IMR-90 (cell line): ENCODE measurements at regions not wholly inside any gene's neighbourhood (a gene's known extent, or its start where the extent isn't known, plus 50 kb on each side); places are given as distances from the start of the nearest gene placed in this dataset.

Source experiments
- ATAC-seq: fragments of 200-7000 bp; cut with Tn5 transposase; 2 replicates; pipeline ENCODE4 v1.9.1; 2020; ENCODE audit warnings: low read depth, mild to moderate bottlenecking, moderate library complexity
- BruUV-seq: library from RNA; stranded (reverse); fragments of 400-500 nt; replicated peaks from 2 replicates; lab custom pipeline; 2021; lab: Mats Ljungman, UMichigan
- CTCF ChIA-PET: fragments of 300-600 bp; formaldehyde crosslinking; extraction: SDS; loops from one replicate; lab custom pipeline; 2021; ENCODE audit warnings: antibody characterized with exemption; lab: Yijun Ruan, JAX
- POLR2A ChIA-PET: fragments of 300-600 bp; sonication (Branson Sonifier 250); formaldehyde crosslinking; loops from one replicate; lab custom pipeline; 2022; ENCODE audit warnings: antibody characterized with exemption; ENCODE audit not compliant: unreplicated experiment; lab: Charles Lee
- DNase-seq: peaks from one replicate; pipeline ENCODE4 v3.0.0; 2013
- H2AFZ ChIP-seq: replicated peaks from 2 replicates; pipeline ENCODE3; 2013; ENCODE audit warnings: low read length, mild to moderate bottlenecking; ENCODE audit not compliant: poor library complexity
- H2AK5ac ChIP-seq: 2 replicates; pipeline ENCODE4 v1.6.1; 2013; ENCODE audit warnings: low read depth, low read length, inconsistent platforms
- H2AK9ac ChIP-seq: replicated peaks from 2 replicates; pipeline ENCODE3; 2013; ENCODE audit warnings: mild to moderate bottlenecking, low read depth, low read length, moderate library complexity; ENCODE audit not compliant: poor library complexity
- H2BK120ac ChIP-seq: 2 replicates; pipeline ENCODE4 v1.6.1; 2013; ENCODE audit warnings: low read depth, low read length, inconsistent platforms
- H2BK15ac ChIP-seq: 3 replicates; pipeline ENCODE4 v1.6.1; 2013; ENCODE audit warnings: low read depth, low read length, inconsistent platforms
- H2BK20ac ChIP-seq: 2 replicates; pipeline ENCODE4 v1.6.1; 2013; ENCODE audit warnings: low read depth, mild to moderate bottlenecking, inconsistent platforms, low read length, moderate library complexity
- H2BK5ac ChIP-seq: 2 replicates; pipeline ENCODE4 v1.6.1; 2013; ENCODE audit warnings: mild to moderate bottlenecking, low read depth, low read length, inconsistent platforms; ENCODE audit not compliant: poor library complexity, severe bottlenecking
- H3K14ac ChIP-seq: replicated peaks from 2 replicates; pipeline ENCODE4 v1.6.1; 2013; ENCODE audit warnings: low read depth, low read length, inconsistent platforms
- H3K18ac ChIP-seq: 2 replicates; pipeline ENCODE4 v1.6.1; 2013; ENCODE audit warnings: low read depth, low read length, control low read depth
- H3K23ac ChIP-seq: 2 replicates; pipeline ENCODE4 v1.6.1; 2013; ENCODE audit warnings: low read depth, low read length, inconsistent platforms
- H3K27ac ChIP-seq: 2 replicates; pipeline ENCODE4 v1.5.1; 2013; ENCODE audit warnings: mild to moderate bottlenecking, control low read depth, low read length; ENCODE audit not compliant: insufficient read depth
- H3K27me3 ChIP-seq: 2 replicates; pipeline ENCODE4 v1.6.1; 2013; ENCODE audit warnings: low read length; ENCODE audit not compliant: control insufficient read depth, insufficient read depth
- H3K36me3 ChIP-seq: 2 replicates; pipeline ENCODE4 v1.6.1; 2013; ENCODE audit warnings: low read length, mixed read lengths; ENCODE audit not compliant: control insufficient read depth, insufficient read depth
- H3K4ac ChIP-seq: 2 replicates; pipeline ENCODE4 v1.6.1; 2013; ENCODE audit warnings: low read depth, low read length, inconsistent platforms
- H3K4me1 ChIP-seq: 2 replicates; pipeline ENCODE4 v1.6.1; 2013; ENCODE audit warnings: low read length, mixed read lengths; ENCODE audit not compliant: control insufficient read depth, insufficient read depth
- H3K4me2 ChIP-seq: 2 replicates; pipeline ENCODE4 v1.6.1; 2013; ENCODE audit warnings: low read depth, mild to moderate bottlenecking, control low read depth, low read length, moderate library complexity
- H3K4me3 ChIP-seq: 2 replicates; pipeline ENCODE4 v1.5.1; 2013; ENCODE audit warnings: low read depth, mild to moderate bottlenecking, control low read depth, low read length, moderate library complexity; ENCODE audit not compliant: insufficient read depth
- H3K56ac ChIP-seq: 2 replicates; pipeline ENCODE4 v1.6.1; 2013; ENCODE audit warnings: low read length, inconsistent platforms; ENCODE audit not compliant: insufficient read depth; ENCODE audit errors: extremely low read depth
- H3K79me1 ChIP-seq, 2 experiments: 2 replicates each; pipeline ENCODE4 v1.6.1; 2013; ENCODE audit warnings: low read length in 2 of 2, inconsistent platforms in 1 of 2, low read depth in 1 of 2
- H3K9ac ChIP-seq: 2 replicates; pipeline ENCODE4 v1.6.1; 2013; ENCODE audit warnings: low read depth, low read length, control low read depth
- H3K9me1 ChIP-seq: 2 replicates; pipeline ENCODE4 v1.6.1; 2013; ENCODE audit warnings: low read length, inconsistent platforms; ENCODE audit not compliant: insufficient read depth
- H3K9me3 ChIP-seq: 2 replicates; pipeline ENCODE4 v1.6.1; 2013; ENCODE audit warnings: low read length; ENCODE audit not compliant: control insufficient read depth, insufficient read depth
- H4K20me1 ChIP-seq: 2 replicates; pipeline ENCODE4 v1.6.1; 2013; ENCODE audit warnings: low read length, inconsistent platforms; ENCODE audit not compliant: insufficient read depth
- H4K5ac ChIP-seq: 2 replicates; pipeline ENCODE4 v1.6.1; 2013; ENCODE audit warnings: mild to moderate bottlenecking, low read depth, low read length, control low read depth
- H4K8ac ChIP-seq, 2 experiments: 2 replicates each; pipeline ENCODE4 v1.6.1; 2013; ENCODE audit warnings: low read depth in 2 of 2, low read length in 2 of 2, control low read depth in 1 of 2, inconsistent platforms in 1 of 2
- H4K91ac ChIP-seq: 2 replicates; pipeline ENCODE4 v1.6.1; 2013; ENCODE audit warnings: low read depth, low read length, inconsistent platforms; ENCODE audit not compliant: insufficient read depth
- BHLHE40 ChIP-seq: fragments of 150-350 bp; IDR thresholded peaks from 2 replicates; pipeline ENCODE4 v1.6.1; 2016; ENCODE audit warnings: mild to moderate bottlenecking, low read depth, low read length
- CHD1 ChIP-seq: IDR thresholded peaks from 2 replicates; pipeline ENCODE4 v1.6.1; 2012; ENCODE audit warnings: low read depth, low read length, improper control_type of control experiment
- FOS ChIP-seq: fragments of 150-350 bp; IDR thresholded peaks from 2 replicates; pipeline ENCODE4 v1.6.1; 2016; ENCODE audit warnings: low read depth, low read length
- MAFK ChIP-seq: IDR thresholded peaks from 2 replicates; pipeline ENCODE4 v1.6.1; 2012; ENCODE audit warnings: low read depth, low read length, improper control_type of control experiment
- MAZ ChIP-seq: IDR thresholded peaks from 2 replicates; pipeline ENCODE4 v1.6.1; 2012; ENCODE audit warnings: low read depth, mild to moderate bottlenecking, low read length, improper control_type of control experiment, moderate library complexity, borderline replicate concordance
- MXI1 ChIP-seq: IDR thresholded peaks from 2 replicates; pipeline ENCODE4 v1.6.1; 2012; ENCODE audit warnings: low read depth, mild to moderate bottlenecking, low read length, moderate library complexity, borderline replicate concordance
- NFE2L2 ChIP-seq: fragments of 150-350 bp; IDR thresholded peaks from 2 replicates; pipeline ENCODE4 v1.6.1; 2016; ENCODE audit warnings: low read depth, mild to moderate bottlenecking, low read length
- RCOR1 ChIP-seq: IDR thresholded peaks from 2 replicates; pipeline ENCODE4 v1.6.1; 2012; ENCODE audit warnings: mild to moderate bottlenecking, low read length, improper control_type of control experiment; ENCODE audit not compliant: insufficient replicate concordance
- RFX5 ChIP-seq: IDR thresholded peaks from 2 replicates; pipeline ENCODE4 v1.8.0; 2012; ENCODE audit warnings: low read depth, mild to moderate bottlenecking, low read length, moderate library complexity
- WGBS, 2 experiments: methylation state at CpG; one replicate each; pipeline versions ENCODE4 v1.1.5 to v1.1.7; 2013; ENCODE audit warnings: missing lambda C conversion rate in 2 of 2; ENCODE audit not compliant: insufficient read length in 1 of 2; ENCODE audit errors: extremely low coverage in 2 of 2; 5-methylcytosine and 5-hydroxymethylcytosine counted together
- dilution Hi-C: fragments of 300-500 bp; cut with HindIII; formaldehyde crosslinking; loops from one replicate; pipeline ENCODE4 v1.14.3; 2018; ENCODE audit warnings: low sequenced_read_pairs; ENCODE audit not compliant: unreplicated experiment
- in situ Hi-C: fragments of 300-500 bp; cut with MboI; formaldehyde crosslinking; loops from 3 replicates; pipeline ENCODE4 v1.14.3; 2019; ENCODE audit warnings: low sequenced_read_pairs, inconsistent platforms, mixed read lengths
- intact Hi-C: fragments of 100-400 bp; cut with micrococcal nuclease; formaldehyde crosslinking; loops from 2 replicates; pipeline ENCODE4 v1.10.0; 2022
- TF ChIP-seq, protein P1 (sequence below): fragments of 150-350 bp; IDR thresholded peaks from 2 replicates; pipeline ENCODE4 v1.6.1; 2017; ENCODE audit warnings: mild to moderate bottlenecking, antibody characterized with exemption, low read length, low read depth
- TF ChIP-seq, protein P2 (sequence below): conservative IDR thresholded peaks from 2 replicates; pipeline ENCODE4 v1.5.1; 2012; ENCODE audit warnings: mild to moderate bottlenecking, low read depth, low read length, improper control_type of control experiment

DNA sequence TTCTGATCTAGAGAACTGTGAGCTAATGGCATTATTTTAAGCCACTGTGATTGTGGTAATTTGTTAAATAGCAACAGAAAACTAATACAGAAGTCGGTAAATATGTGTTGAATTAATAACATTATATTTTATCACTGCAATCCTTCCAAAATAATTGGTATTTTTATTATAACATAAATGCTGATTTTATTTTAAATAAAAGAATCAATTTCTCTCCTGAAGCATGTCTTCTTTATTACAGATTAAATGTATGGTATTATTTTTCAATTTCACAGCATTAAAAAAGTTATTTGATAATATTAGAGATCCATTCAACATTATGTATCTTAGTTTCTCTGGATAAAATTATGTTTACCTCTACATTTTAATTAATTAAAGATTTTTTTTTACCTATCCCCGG is 165.5 kb upstream of the EDIL3 start:
- H3K14ac ChIP-seq: no peak overlapping the region
- no peak for DNase-seq
- no peak overlapping the region for H3K9ac ChIP-seq
- in situ Hi-C loops (no loop called here), intact Hi-C loops (no loop called here), dilution Hi-C loops (no loop called here)
- WGBS, 2 experiments: no CpG with 5 or more reads among the region's 2 CpGs
- no peak overlapping the region for H2AFZ ChIP-seq
- H4K5ac ChIP-seq: no peak overlapping the region
- H3K18ac ChIP-seq: no peak overlapping the region
- CTCF ChIA-PET: no interaction called here
- POLR2A ChIA-PET: no interaction called here
- no peak overlapping the region for H2AK5ac ChIP-seq
- no peak overlapping the region for H4K91ac ChIP-seq
- no peak overlapping the region for H3K4ac ChIP-seq
- BruUV-seq: no TSS peak
- H2BK120ac ChIP-seq: no peak overlapping the region
- no peak overlapping the region for H2BK5ac ChIP-seq
- TF ChIP-seq RFX5 (no peak), MAZ (no peak), RCOR1 (no peak), MXI1 (no peak), MAFK (no peak), NFE2L2 (no peak), CHD1 (no peak), BHLHE40 (no peak), FOS (no peak)
- TF ChIP-seq, protein P1, sequence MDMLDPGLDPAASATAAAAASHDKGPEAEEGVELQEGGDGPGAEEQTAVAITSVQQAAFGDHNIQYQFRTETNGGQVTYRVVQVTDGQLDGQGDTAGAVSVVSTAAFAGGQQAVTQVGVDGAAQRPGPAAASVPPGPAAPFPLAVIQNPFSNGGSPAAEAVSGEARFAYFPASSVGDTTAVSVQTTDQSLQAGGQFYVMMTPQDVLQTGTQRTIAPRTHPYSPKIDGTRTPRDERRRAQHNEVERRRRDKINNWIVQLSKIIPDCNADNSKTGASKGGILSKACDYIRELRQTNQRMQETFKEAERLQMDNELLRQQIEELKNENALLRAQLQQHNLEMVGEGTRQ: no peak
- TF ChIP-seq, protein P2, sequence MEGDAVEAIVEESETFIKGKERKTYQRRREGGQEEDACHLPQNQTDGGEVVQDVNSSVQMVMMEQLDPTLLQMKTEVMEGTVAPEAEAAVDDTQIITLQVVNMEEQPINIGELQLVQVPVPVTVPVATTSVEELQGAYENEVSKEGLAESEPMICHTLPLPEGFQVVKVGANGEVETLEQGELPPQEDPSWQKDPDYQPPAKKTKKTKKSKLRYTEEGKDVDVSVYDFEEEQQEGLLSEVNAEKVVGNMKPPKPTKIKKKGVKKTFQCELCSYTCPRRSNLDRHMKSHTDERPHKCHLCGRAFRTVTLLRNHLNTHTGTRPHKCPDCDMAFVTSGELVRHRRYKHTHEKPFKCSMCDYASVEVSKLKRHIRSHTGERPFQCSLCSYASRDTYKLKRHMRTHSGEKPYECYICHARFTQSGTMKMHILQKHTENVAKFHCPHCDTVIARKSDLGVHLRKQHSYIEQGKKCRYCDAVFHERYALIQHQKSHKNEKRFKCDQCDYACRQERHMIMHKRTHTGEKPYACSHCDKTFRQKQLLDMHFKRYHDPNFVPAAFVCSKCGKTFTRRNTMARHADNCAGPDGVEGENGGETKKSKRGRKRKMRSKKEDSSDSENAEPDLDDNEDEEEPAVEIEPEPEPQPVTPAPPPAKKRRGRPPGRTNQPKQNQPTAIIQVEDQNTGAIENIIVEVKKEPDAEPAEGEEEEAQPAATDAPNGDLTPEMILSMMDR: no peak
- no peaks in the 10 kb centered on the region for H3K9me3 ChIP-seq
- H3K4me3 ChIP-seq: no peak overlapping the region
- H2BK15ac ChIP-seq: no peak overlapping the region
- no peak overlapping the region for H4K8ac ChIP-seq
- H3K56ac ChIP-seq: no peak overlapping the region
- no peaks in the 10 kb centered on the region for H3K9me1 ChIP-seq
- H3K79me1 ChIP-seq: no peaks in the 10 kb centered on the region
- ATAC-seq: no peak
- H4K20me1 ChIP-seq: no peaks in the 10 kb centered on the region
- H3K27me3 ChIP-seq: no peaks in the 10 kb centered on the region
- H3K23ac ChIP-seq: no peak overlapping the region
- H3K27ac ChIP-seq: no peak overlapping the region
- no peak overlapping the region for H3K4me2 ChIP-seq
- H2AK9ac ChIP-seq: no peak overlapping the region
- no peaks in the 10 kb centered on the region for H3K36me3 ChIP-seq
- no peak overlapping the region for H2BK20ac ChIP-seq
- no peaks in the 10 kb centered on the region for H3K4me1 ChIP-seq
